Caco-2 (cell line): ENCODE measurements at regions not wholly inside any gene's neighbourhood (a gene's known extent, or its start where the extent isn't known, plus 50 kb on each side); places are given as distances from the start of the nearest gene placed in this dataset.

Experiments used
- BruUV-seq: library from RNA; stranded (reverse); fragments of 400-500 nt; replicated peaks from 2 replicates; lab custom pipeline; 2021; lab: Mats Ljungman, UMichigan
- CTCF ChIA-PET: fragments of 300-600 bp; sonication (Branson Sonifier 250); formaldehyde crosslinking; loops from one replicate; lab custom pipeline; 2022; ENCODE audit warnings: antibody characterized with exemption; lab: Charles Lee
- POLR2A ChIA-PET: fragments of 300-600 bp; sonication (Branson Sonifier 250); formaldehyde crosslinking; loops from one replicate; lab custom pipeline; 2022; ENCODE audit warnings: antibody characterized with exemption; lab: Charles Lee
- DNase-seq, 2 experiments: peaks; one replicate each; pipeline versions ENCODE4 v3.0.0 to v3.0.0-alpha.2; 2020 to 2022
- H3K27me3 ChIP-seq: replicated peaks from 2 replicates; pipeline ENCODE4 v1.6.0; 2011; ENCODE audit warnings: low read length; ENCODE audit not compliant: control insufficient read depth, insufficient read depth
- H3K36me3 ChIP-seq: 2 replicates; pipeline ENCODE4 v1.5.1; 2011; ENCODE audit warnings: low read length; ENCODE audit not compliant: control insufficient read depth, insufficient read depth
- H3K4me1 ChIP-seq: fragments of 250-450 bp; sonication (Bioruptor Pico); 2 replicates; pipeline ENCODE4 v1.5.1; 2020; ENCODE audit warnings: mild to moderate bottlenecking
- H3K4me3 ChIP-seq: 2 replicates; pipeline ENCODE4 v1.5.1; 2011; ENCODE audit warnings: low read depth, mild to moderate bottlenecking, control low read depth, low read length
- H3K9me3 ChIP-seq: fragments of 250-450 bp; sonication (Bioruptor Pico); 2 replicates; pipeline ENCODE4 v1.5.1; 2020; ENCODE audit warnings: mild to moderate bottlenecking, moderate library complexity
- H3K27ac Mint-ChIP-seq: one replicate; pipeline ENCODE4 v1.8.0; 2022; ENCODE audit warnings: mixed read lengths; ENCODE audit not compliant: unreplicated experiment
- H3K27me3 Mint-ChIP-seq: one replicate; pipeline ENCODE4 v1.8.0; 2022; ENCODE audit warnings: mixed read lengths; ENCODE audit not compliant: insufficient read depth, unreplicated experiment
- H3K36me3 Mint-ChIP-seq: one replicate; pipeline ENCODE4 v1.8.0; 2022; ENCODE audit warnings: mild to moderate bottlenecking, mixed read lengths; ENCODE audit not compliant: insufficient read depth, unreplicated experiment
- H3K4me1 Mint-ChIP-seq: one replicate; pipeline ENCODE4 v1.8.0; 2022; ENCODE audit warnings: low read depth, mixed read lengths; ENCODE audit not compliant: unreplicated experiment
- H3K4me3 Mint-ChIP-seq: one replicate; pipeline ENCODE4 v1.8.0; 2022; ENCODE audit warnings: mild to moderate bottlenecking, moderate library complexity, mixed read lengths; ENCODE audit not compliant: unreplicated experiment
- H3K9me3 Mint-ChIP-seq: one replicate; pipeline ENCODE4 v1.8.0; 2022; ENCODE audit warnings: mixed read lengths; ENCODE audit not compliant: unreplicated experiment
- intact Hi-C: fragments of 100-400 bp; cut with micrococcal nuclease; formaldehyde crosslinking; loops from one replicate; pipeline ENCODE4 v1.10.0; 2022; ENCODE audit not compliant: unreplicated experiment
- TF ChIP-seq, protein P1 (sequence below), 2 experiments: fragments of 200-600 bp in 1 of 2; IDR thresholded peaks; 1 replicate in 1 of 2; 2 replicates in 1 of 2; pipeline versions ENCODE4 v1.5.1 to v1.8.0; 2011 to 2022; ENCODE audit warnings: antibody characterized with exemption in 1 of 2, control low read depth in 1 of 2, inconsistent platforms in 1 of 2, low read depth in 1 of 2, low read length in 1 of 2, mild to moderate bottlenecking in 1 of 2, moderate library complexity in 1 of 2; ENCODE audit not compliant: insufficient read depth in 1 of 2, severe bottlenecking in 1 of 2, unreplicated experiment in 1 of 2

DNA sequence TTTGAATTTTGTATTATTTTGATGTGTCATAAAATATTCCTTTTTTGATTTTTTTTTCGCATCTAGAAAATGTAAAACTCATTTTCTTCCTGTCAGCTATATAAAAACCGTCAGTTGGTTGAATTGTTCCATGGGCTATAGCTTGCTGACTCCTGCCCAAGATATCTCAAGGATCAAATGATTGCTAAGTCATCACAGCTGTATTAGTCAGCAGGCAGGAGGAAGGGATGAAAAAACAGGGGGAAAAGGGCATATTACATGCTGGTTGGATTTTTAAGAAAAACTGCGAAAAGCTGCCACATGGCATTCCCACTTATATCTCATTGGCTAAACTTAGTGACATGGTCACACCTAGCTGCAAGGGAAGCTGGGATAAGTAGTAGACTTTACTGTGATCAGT lies 569.9 kb downstream of the BCKDHB start:
- ChIA-PET CTCF (no interaction called here), POLR2A (no interaction called here)
- H3K4me1 ChIP-seq: 0 out of 2 replicates have a peak, but pooled peaks cover 4% of the 10 kb centered on the region
- TF ChIP-seq, protein P1, sequence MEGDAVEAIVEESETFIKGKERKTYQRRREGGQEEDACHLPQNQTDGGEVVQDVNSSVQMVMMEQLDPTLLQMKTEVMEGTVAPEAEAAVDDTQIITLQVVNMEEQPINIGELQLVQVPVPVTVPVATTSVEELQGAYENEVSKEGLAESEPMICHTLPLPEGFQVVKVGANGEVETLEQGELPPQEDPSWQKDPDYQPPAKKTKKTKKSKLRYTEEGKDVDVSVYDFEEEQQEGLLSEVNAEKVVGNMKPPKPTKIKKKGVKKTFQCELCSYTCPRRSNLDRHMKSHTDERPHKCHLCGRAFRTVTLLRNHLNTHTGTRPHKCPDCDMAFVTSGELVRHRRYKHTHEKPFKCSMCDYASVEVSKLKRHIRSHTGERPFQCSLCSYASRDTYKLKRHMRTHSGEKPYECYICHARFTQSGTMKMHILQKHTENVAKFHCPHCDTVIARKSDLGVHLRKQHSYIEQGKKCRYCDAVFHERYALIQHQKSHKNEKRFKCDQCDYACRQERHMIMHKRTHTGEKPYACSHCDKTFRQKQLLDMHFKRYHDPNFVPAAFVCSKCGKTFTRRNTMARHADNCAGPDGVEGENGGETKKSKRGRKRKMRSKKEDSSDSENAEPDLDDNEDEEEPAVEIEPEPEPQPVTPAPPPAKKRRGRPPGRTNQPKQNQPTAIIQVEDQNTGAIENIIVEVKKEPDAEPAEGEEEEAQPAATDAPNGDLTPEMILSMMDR (IDR thresholded peaks at IDR 0.05; ENCODE audit: insufficient read depth in 1 of 2, low read depth in 1 of 2, low read length in 1 of 2, severe bottlenecking in 1 of 2, unreplicated experiment in 1 of 2): no peak
- intact Hi-C loops: no loop called here
- H3K27me3 Mint-ChIP-seq: no peaks in the 10 kb centered on the region
- no peaks in the 10 kb centered on the region for H3K27me3 ChIP-seq
- no peaks in the 10 kb centered on the region for H3K36me3 Mint-ChIP-seq
- no peak overlapping the region for H3K4me3 Mint-ChIP-seq
- no TSS peak for BruUV-seq
- no peaks in the 10 kb centered on the region for H3K36me3 ChIP-seq
- DNase-seq: no peak
- no peak overlapping the region for H3K27ac Mint-ChIP-seq
- H3K9me3 ChIP-seq: no peaks in the 10 kb centered on the region
- no peaks in the 10 kb centered on the region for H3K9me3 Mint-ChIP-seq
- H3K4me3 ChIP-seq: no peak overlapping the region
- no peaks in the 10 kb centered on the region for H3K4me1 Mint-ChIP-seq

DNA sequence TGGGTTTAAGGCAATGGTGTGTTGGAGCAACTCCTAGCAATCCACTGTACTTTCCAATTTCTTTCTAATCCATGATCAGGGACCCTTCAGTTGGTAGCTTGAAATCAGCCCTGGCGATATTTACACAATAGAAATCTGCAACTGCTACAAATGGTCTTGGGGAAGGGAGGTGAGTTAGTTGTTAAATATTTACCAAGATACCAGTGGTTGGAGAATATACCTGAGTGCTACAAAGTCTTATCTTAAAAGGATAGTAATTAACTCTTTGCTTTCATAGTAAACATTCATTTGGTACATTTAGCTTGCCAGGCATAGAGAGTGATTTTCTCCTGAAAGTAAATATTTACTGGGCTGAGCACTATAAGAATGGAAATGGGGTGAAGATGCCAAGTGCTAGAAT lies 568.2 kb downstream of the BCKDHB start:
- no peaks in the 10 kb centered on the region for H3K36me3 ChIP-seq

DNA sequence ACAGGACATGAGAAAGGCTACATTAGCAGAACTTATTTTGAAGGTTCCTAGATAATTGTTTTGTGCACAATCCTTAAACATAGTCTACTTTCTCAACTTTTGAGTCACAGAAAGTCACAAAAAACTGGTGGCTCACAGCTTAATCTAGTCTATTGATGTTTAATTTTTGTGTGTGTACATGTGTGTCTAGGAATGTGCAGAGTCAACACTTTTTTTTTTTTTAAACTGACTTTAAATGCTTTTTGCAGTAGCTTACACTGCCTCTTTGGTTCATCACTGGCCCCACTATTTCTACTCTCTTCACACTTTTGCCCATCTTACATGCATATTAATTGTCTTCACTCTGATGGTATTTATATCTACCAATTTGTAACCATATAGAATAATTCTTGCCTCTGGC lies 566.9 kb downstream of the BCKDHB start:
- no peaks in the 10 kb centered on the region for H3K36me3 ChIP-seq
- 0 out of 2 replicates have a peak, but pooled peaks cover 4% of the 10 kb centered on the region for H3K4me1 ChIP-seq
- Mint-ChIP-seq H3K9me3 (no peaks in the 10 kb centered on the region), H3K36me3 (no peaks in the 10 kb centered on the region), H3K4me3 (no peak overlapping the region), H3K27ac (no peak overlapping the region), H3K4me1 (no peaks in the 10 kb centered on the region), H3K27me3 (no peaks in the 10 kb centered on the region)
- intact Hi-C loops: no loop called here
- H3K4me3 ChIP-seq: no peak overlapping the region
- POLR2A ChIA-PET: no interaction called here
- TF ChIP-seq, protein P1 (IDR thresholded peaks at IDR 0.05; ENCODE audit: insufficient read depth in 1 of 2, low read depth in 1 of 2, low read length in 1 of 2, severe bottlenecking in 1 of 2, unreplicated experiment in 1 of 2): no peak
- DNase-seq: no peak
- no peaks in the 10 kb centered on the region for H3K9me3 ChIP-seq
- CTCF ChIA-PET: no interaction called here
- no peaks in the 10 kb centered on the region for H3K27me3 ChIP-seq
- no TSS peak for BruUV-seq

More for the DNA sequence above, 568.2 kb downstream of the BCKDHB start:
- Mint-ChIP-seq H3K4me1 (no peaks in the 10 kb centered on the region), H3K36me3 (no peaks in the 10 kb centered on the region), H3K9me3 (no peaks in the 10 kb centered on the region), H3K27ac (no peak overlapping the region), H3K27me3 (no peaks in the 10 kb centered on the region), H3K4me3 (no peak overlapping the region)
- no peak for DNase-seq
- POLR2A ChIA-PET: no interaction called here
- TF ChIP-seq, protein P1 (IDR thresholded peaks at IDR 0.05; ENCODE audit: insufficient read depth in 1 of 2, low read depth in 1 of 2, low read length in 1 of 2, severe bottlenecking in 1 of 2, unreplicated experiment in 1 of 2): no peak
- no TSS peak for BruUV-seq
- intact Hi-C loops: no loop called here
- H3K4me3 ChIP-seq: no peak overlapping the region
- CTCF ChIA-PET: no interaction called here
- no peaks in the 10 kb centered on the region for H3K27me3 ChIP-seq
- no peaks in the 10 kb centered on the region for H3K9me3 ChIP-seq
- 0 out of 2 replicates have a peak, but pooled peaks cover 4% of the 10 kb centered on the region for H3K4me1 ChIP-seq
